ENCODE measurements at regions not wholly inside any gene's neighbourhood (a gene's known extent, or its start where the extent isn't known, plus 50 kb on each side); places are given as distances from the start of the nearest gene placed in this dataset.

DNA sequence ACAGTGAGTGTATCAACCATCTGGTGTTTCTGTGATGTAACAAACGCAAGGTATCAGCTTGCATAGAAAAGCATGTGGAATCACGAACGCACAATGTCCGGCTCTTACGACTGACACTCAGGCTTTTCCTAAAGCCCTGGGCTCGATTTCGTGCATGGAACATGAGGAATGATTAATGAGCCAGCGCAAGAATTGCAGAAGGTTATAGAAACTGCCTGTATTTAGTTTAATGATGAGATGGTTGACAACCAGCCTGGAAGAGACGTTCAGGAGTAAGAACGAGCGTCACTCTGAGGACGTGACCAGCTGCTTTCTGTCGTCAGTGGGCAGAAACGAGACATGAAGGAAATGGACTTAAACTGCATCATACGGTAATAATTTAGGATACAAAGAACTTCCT is 497.6 kb downstream of the IRX1 start:
- no peaks in the 10 kb centered on the region for H3K4me1 ChIP-seq
- no peak overlapping the region for H3K4me2 ChIP-seq
- no peak for FAIRE-seq
- TF ChIP-seq HOXA7 (CRISPR knock-in tag; IDR thresholded peaks at IDR 0.05) = no peak
- H3K4me3 ChIP-seq = no peak overlapping the region
- no peak for DNase-seq (ENCODE audit: low read depth in 1 of 2, low spot score in 1 of 2)
- ChIA-PET POLR2A (no interaction called here), CTCF (no interaction called here)
- 0 out of 3 replicates have a peak, but pooled peaks cover 4% of the 10 kb centered on the region for H3K9me3 ChIP-seq
- H3K27ac ChIP-seq = no peak overlapping the region
- 46% methylated on average over 15 of the region's 15 CpGs for WGBS (ENCODE audit: missing lambda C conversion rate)
- no peak for ATAC-seq

DNA sequence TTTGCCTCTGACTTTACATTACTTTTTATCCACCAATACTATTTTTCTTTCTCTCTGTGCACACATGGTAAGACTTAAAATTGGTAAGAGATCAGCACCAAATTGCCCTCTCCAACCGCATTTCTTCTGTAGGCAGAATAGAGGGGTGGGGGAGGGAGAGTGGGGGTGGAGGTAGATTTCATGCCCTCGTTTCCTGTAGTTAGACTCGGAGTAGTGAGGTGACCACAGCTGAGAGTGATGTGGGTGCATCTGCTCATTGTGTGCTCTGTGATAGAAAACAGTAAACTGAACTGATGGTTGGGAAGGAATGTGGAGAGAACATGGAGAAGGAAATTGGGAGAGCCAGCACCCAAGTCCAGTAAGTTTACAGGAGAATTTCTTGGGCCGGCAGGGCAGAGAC is 498.3 kb downstream of the IRX1 start:
- no peak for TF ChIP-seq BCL3 (IDR thresholded peaks at IDR 0.05)
- no peak for TF ChIP-seq MAZ (IDR thresholded peaks at IDR 0.05; ENCODE audit: borderline replicate concordance, low read depth, low read length)
- no peak for TF ChIP-seq HDAC2 (IDR thresholded peaks at IDR 0.05)
- no peak for TF ChIP-seq HEYL (CRISPR knock-in tag; IDR thresholded peaks at IDR 0.05)
- no peak for TF ChIP-seq ZC3H11A (IDR thresholded peaks at IDR 0.05)
- TF ChIP-seq TFCP2L1 (CRISPR knock-in tag; IDR thresholded peaks at IDR 0.05) = no peak
- no peak for TF ChIP-seq MAFK (IDR thresholded peaks at IDR 0.05; ENCODE audit: partially characterized antibody)
- no peak for TF ChIP-seq CBX8 (IDR thresholded peaks at IDR 0.05)
- ATAC-seq = no peak
- Histone ChIP-seq H3K4me2 (no peak overlapping the region), H3K4me1 (no peaks in the 10 kb centered on the region), H3K27ac (no peak overlapping the region), H3K9me3 (0 out of 3 replicates have a peak, but pooled peaks cover 4% of the 10 kb centered on the region), H3K4me3 (no peak overlapping the region)
- ChIA-PET POLR2A (no interaction called here), CTCF (no interaction called here)
- WGBS (ENCODE audit: missing lambda C conversion rate) = 27% methylated on average over 4 of the region's 4 CpGs
- no peak for DNase-seq (ENCODE audit: low read depth in 1 of 2, low spot score in 1 of 2)
- no peak for FAIRE-seq

GRCh38 chr5:4095918-4096630 is 500.4 kb downstream of the IRX1 start:
- DNase-seq (ENCODE audit: low read depth in 1 of 2, low spot score in 1 of 2) (no peak), FAIRE-seq (no peak), ATAC-seq (no peak)
- no peak overlapping the region for H3K4me3 ChIP-seq
- no peak overlapping the region for H3K27ac ChIP-seq
- H3K4me1 ChIP-seq = no peaks in the 10 kb centered on the region
- no peak overlapping the region for H3K4me2 ChIP-seq
- WGBS (ENCODE audit: missing lambda C conversion rate) = 20% methylated on average over 11 of the region's 14 CpGs
- TF ChIP-seq RCOR1 (IDR thresholded peaks at IDR 0.05; ENCODE audit: low read depth, low read length) (no peak), KDM1A (IDR thresholded peaks at IDR 0.05; ENCODE audit: low read depth) (no peak), MAZ (IDR thresholded peaks at IDR 0.05; ENCODE audit: borderline replicate concordance, low read depth, low read length) (no peak), CBX8 (IDR thresholded peaks at IDR 0.05) (no peak), HOXB13 (CRISPR knock-in tag; IDR thresholded peaks at IDR 0.05; ENCODE audit: low read depth) (no peak), CHD2 (IDR thresholded peaks at IDR 0.05; ENCODE audit: low read length, partially characterized antibody) (no peak), HMGXB4 (CRISPR knock-in tag; IDR thresholded peaks at IDR 0.05; ENCODE audit: borderline replicate concordance) (no peak), PBX3 (IDR thresholded peaks at IDR 0.05) (no peak), ATOH8 (CRISPR knock-in tag; IDR thresholded peaks at IDR 0.05; ENCODE audit: low read depth) (no peak), HOXB5 (CRISPR knock-in tag; IDR thresholded peaks at IDR 0.05) (no peak), KDM5A (IDR thresholded peaks at IDR 0.05) (no peak), POLR2A (IDR thresholded peaks at IDR 0.05; ENCODE audit: low read length) (no peak), CEBPB (IDR thresholded peaks at IDR 0.05) (no peak), ESRRA (IDR thresholded peaks at IDR 0.05; ENCODE audit: borderline replicate concordance, low read length) (no peak), RARB (CRISPR knock-in tag; IDR thresholded peaks at IDR 0.05) (no peak), TFCP2L1 (CRISPR knock-in tag; IDR thresholded peaks at IDR 0.05) (no peak), JUN (IDR thresholded peaks at IDR 0.05) (no peak), HOXA7 (CRISPR knock-in tag; IDR thresholded peaks at IDR 0.05) (no peak)
- TF ChIP-seq, protein P1, sequence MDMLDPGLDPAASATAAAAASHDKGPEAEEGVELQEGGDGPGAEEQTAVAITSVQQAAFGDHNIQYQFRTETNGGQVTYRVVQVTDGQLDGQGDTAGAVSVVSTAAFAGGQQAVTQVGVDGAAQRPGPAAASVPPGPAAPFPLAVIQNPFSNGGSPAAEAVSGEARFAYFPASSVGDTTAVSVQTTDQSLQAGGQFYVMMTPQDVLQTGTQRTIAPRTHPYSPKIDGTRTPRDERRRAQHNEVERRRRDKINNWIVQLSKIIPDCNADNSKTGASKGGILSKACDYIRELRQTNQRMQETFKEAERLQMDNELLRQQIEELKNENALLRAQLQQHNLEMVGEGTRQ (IDR thresholded peaks at IDR 0.05) = no peak
- TF ChIP-seq, protein P2, sequence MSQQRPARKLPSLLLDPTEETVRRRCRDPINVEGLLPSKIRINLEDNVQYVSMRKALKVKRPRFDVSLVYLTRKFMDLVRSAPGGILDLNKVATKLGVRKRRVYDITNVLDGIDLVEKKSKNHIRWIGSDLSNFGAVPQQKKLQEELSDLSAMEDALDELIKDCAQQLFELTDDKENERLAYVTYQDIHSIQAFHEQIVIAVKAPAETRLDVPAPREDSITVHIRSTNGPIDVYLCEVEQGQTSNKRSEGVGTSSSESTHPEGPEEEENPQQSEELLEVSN (IDR thresholded peaks at IDR 0.05; ENCODE audit: borderline replicate concordance, low read depth) = no peak
- 0 out of 3 replicates have a peak, but pooled peaks cover 4% of the 10 kb centered on the region for H3K9me3 ChIP-seq
- CTCF ChIA-PET = no interaction called here
- POLR2A ChIA-PET = no interaction called here
